Suprapubic skin (tissue), 3 donors: ENCODE measurements at regions not wholly inside any gene's neighbourhood (a gene's known extent, or its start where the extent isn't known, plus 50 kb on each side); places are given as distances from the start of the nearest gene placed in this dataset.

Experiments
- POLR2A ChIP-seq, 2 donors: fragments of 450-650 bp; IDR thresholded peaks; one replicate each; pipeline ENCODE4 v1.6.1; 2017; ENCODE audit warnings: antibody characterized with exemption in 2 of 2, mild to moderate bottlenecking in 2 of 2, moderate library complexity in 2 of 2
- TF ChIP-seq, protein P1 (sequence below), 2 donors: fragments of 200-600 bp in 1 of 2; fragments of 450-650 bp in 1 of 2; sonication (generic) in 1 of 2; IDR thresholded peaks; one replicate each; pipeline ENCODE4 v1.5.1; 2016 to 2019; ENCODE audit warnings: antibody characterized with exemption in 2 of 2, mild to moderate bottlenecking in 1 of 2, moderate library complexity in 1 of 2

DNA sequence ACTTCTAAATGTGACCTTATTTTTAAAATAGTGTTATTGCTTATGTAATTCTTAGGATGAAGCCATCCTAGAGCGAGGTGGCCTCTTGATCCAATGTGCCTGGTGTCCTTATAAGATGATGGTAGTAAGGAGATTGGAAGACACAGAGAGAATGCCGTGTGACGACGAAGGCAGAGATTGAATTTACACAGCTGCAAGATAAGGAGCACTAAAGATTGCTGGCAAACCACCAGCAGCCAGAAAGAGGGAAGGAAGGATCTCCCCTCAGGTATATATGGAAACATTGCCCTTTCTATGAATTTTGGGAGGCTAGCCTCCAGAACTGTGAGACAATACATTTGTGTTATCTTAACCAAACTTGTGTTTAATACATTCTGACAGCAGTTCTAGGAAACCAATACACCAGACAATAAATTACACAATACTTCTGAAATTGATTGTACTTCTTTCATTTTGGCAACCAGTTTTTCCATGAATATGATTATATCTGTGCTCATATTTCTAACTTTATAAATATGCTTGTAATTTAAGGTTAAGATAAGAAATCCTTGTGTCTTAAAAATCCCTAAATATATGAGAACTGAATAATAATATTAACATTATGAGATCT lies 86.3 kb upstream of the VPREB1 start:
- TF ChIP-seq, protein P1, sequence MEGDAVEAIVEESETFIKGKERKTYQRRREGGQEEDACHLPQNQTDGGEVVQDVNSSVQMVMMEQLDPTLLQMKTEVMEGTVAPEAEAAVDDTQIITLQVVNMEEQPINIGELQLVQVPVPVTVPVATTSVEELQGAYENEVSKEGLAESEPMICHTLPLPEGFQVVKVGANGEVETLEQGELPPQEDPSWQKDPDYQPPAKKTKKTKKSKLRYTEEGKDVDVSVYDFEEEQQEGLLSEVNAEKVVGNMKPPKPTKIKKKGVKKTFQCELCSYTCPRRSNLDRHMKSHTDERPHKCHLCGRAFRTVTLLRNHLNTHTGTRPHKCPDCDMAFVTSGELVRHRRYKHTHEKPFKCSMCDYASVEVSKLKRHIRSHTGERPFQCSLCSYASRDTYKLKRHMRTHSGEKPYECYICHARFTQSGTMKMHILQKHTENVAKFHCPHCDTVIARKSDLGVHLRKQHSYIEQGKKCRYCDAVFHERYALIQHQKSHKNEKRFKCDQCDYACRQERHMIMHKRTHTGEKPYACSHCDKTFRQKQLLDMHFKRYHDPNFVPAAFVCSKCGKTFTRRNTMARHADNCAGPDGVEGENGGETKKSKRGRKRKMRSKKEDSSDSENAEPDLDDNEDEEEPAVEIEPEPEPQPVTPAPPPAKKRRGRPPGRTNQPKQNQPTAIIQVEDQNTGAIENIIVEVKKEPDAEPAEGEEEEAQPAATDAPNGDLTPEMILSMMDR (IDR thresholded peaks at IDR 0.05), result no peak
- TF ChIP-seq POLR2A (IDR thresholded peaks at IDR 0.05), result no peak
